GM19397 (cell line): ENCODE measurements at regions not wholly inside any gene's neighbourhood (a gene's known extent, or its start where the extent isn't known, plus 50 kb on each side); places are given as distances from the start of the nearest gene placed in this dataset.
"Not testable (repeated sequence)": the region's sequence is repeated elsewhere in the genome, so short reads cannot be mapped to it uniquely, and the experiment has no call there.

Experiments used
- ATAC-seq: cut with Tn5 transposase; IDR thresholded peaks from one replicate; pipeline ENCODE4 v1.9.1; 2021; ENCODE audit warnings: mild to moderate bottlenecking, moderate library complexity; ENCODE audit not compliant: unreplicated experiment

DNA sequence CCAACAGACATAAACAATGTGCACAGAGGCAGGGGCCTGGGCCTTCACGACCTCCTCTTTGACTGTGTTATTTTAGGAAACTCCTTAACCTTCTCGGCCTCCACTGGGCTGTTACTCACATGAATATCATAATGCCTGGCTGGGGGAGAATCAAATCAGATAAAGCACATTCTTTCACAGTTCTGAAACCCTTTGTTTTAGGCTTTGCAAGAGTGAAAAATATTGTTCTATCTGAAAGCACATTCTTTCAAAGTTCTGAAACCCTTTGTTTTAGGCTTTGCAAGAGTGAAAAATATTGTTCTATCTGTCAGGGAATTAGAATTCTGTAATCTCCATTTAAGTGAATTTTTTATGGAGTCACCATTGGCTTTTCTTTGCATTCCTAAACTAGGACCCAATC is 50.7 kb upstream of the SYNDIG1 start:
- no peak for ATAC-seq

DNA sequence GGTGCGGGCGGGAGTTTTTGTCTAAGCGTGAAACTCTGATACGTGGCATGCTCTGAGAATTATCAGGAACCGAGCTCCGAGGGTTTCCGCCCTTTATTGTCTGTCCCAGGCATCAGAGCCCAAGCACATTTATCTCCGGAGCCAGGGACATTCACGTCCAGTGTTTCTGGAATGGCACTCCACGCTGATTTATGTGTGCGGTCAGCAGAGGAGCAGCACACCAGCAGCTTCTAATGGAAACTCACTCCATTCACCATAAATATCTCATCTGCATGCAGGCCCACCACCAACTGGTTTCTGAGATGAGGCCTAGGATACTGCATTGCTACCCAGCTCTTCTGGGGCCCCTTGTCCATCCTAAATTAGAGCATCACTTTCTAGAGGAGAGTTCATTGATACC is 51.9 kb upstream of the SYNDIG1 start:
- no peak for ATAC-seq

DNA sequence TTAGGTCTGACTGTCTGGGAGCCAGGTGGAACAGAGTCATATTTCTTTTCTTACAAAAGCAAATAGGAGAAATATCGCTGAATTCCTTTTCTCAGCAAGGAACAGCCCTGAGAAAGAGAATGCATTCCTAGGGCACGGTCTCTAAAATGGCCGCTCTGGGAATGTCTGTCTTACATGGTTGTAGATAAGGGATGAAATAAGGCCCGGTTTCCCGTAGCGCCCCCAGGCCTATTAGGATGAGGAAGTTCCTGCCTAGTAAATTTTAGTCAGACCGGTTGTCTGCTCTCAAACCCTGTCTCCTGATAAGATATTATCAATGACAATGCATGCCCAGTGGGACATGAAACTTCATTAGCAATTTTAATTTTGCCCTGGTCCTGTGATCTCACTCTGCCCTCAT is 54.0 kb upstream of the SYNDIG1 start:
- not testable (repeated sequence) for ATAC-seq

DNA sequence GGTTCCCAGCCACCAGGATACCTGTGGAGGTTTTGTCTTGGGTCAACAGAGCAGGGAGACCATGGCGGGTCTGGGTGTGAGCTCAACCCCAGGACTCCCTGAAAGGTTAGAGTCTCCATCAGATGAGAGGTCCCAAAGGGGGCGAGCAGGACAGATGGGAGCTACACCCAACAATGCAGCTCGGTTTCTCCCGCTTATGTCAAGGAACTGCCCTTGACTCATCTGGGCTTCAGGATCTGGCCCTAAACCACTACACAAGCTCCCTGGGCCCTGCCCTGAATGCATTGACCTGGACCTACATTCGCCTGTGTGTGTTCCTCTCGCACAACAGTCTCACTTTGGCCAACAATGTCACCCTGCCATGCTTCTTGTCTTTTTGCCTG is 57.6 kb upstream of the SYNDIG1 start:
- ATAC-seq, result no peak

DNA sequence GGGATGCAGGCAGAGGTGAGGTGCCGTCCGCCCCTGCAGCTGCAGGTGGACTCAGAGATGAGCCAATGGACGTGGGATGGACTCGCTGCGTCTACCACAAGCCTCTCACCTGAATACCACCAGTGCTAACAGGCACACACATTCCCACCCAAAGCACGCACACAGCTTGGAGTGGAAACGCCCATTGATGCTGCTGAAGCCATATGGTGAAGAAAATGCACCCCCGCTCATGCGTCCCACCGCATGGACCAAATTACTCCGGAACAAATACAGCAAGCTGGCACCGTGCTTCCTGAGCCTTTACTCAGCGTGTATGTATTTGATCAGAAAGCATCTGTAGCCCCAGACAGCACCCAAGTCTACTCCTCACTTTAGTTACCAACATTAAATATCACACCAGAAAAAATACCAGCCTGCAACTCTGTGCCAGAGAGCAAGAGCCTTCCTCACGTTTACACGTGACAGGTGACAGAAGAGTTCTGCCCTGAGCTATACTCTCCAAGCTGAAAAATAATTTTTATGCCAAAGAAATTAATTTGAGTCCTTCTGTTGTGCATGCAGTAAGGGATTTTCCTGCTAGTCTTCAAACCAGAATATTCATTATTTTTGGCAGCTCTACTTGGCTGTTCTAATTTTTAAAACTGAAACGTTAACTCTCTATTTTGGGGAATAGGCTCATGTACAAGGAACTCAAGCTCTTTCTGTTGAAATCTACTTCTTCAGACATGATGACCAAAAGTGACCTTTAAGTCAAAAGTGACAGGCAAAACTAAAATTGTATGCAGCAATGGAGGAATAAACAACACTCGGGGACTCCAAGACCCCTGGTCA is 58.2 kb upstream of the SYNDIG1 start:
- ATAC-seq, result no peak

DNA sequence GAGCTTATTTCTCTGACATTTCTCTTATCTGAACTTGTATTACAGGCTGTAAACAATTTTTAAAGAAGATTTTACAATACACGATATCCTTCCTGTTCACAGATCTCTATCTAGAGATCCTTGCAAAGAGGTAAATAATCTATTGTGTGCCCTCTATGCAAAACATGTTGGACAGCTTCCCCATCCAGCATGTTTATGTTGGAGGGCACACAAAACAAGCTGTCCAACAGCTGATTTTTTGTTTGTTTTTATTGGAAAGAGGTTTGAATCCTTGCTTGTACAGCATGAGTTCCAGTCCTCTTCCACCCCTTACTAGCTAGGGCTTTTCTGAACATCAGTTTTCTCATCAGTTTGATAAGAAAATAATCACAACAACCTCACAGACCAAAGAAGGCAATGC is 62.3 kb upstream of the SYNDIG1 start:
- ATAC-seq, result no peak

DNA sequence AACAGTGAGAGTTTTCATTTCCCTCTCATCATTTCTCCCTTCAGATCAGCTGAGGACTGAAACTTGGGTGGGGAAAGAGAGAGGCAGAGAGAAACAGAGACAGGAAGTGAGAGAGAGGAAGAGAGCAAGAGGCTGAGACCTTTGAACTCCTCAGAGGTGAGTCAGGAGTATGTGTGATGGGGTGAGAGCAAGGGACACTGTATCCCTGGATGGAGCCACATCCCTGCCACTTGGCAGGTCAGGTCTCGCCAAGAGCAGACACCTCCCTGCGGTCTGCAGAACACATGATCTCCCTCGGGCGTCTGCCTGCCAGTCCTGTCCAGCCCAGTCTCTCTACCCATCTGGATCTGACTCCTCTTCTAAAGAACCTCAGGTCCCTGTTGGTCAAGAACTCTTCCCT is 62.7 kb upstream of the SYNDIG1 start:
- ATAC-seq, result no peak

DNA sequence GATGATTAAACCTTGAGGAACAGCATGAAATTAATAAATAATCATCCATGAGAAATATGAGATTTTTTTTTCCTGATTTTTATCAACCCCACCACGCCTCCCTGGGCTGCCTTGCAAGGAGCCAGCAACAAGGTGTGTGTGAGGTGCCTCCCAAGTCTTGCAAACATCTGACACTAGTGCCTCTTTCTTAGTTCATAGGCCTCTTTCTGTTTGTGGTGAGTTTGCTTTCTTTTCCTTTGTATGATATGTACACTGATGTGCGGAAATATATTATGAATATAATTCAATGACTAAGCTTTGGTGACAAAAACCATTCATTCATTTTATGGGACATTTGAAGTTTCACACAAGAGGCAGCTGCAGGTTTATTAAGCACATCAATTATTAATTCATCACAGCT is 63.2 kb upstream of the SYNDIG1 start:
- ATAC-seq, result no peak

DNA sequence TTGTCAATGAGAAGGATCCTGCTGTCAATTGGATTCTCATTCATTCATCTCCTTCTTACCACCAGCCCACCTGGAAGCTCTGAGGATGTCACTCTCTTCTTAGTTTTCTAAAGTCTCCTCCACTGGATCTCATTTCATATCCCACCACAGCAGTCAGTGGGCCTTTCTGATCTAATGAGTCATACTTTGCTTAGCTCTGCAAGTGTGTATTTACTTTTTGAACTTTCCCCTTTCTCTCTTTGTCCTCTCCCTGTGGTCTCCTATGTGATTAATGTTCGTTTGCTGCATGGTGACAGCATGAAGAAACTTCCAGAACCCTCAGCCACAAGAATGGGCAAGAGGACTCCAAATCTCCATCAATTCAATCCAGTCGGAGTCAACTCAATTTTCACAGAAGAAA is 63.6 kb upstream of the SYNDIG1 start:
- no peak for ATAC-seq

DNA sequence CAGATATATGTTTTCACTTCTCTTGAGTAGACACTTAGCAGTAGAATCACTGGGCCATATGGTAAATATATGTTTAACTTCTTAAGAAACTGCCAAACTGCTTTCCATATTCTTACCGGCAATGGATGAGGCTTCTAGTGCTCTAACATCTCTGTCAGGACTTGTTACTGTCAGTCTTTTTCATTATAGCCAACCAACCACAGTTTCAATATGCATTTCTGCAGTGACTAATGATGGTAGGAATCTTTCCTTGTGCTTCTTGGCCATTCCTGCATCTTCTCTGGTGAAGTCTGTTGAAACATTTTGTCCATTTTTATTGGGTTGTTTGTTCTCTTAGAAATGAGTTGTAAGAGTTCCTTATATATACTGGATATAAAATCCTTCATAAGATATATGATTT is 66.0 kb upstream of the SYNDIG1 start:
- no peak for ATAC-seq

DNA sequence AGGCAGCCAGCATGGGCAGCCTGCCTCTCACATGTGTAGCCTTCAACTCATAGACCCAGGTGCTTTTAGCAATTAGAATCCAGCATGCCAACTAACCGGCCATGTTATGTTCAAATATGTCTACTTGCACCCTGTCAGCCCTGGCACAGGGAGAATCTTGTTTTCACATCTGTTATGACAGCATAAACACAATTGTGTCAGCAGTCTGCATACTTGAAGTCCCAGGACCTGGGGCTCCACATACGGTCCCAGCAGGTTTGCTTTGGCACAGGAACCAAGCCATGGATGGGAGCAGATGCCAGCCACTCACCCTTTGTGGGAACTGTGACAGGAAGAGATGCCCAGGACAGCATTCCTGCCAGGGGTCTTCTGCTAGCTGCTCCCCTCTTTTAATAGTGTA is 67.2 kb upstream of the SYNDIG1 start:
- no peak for ATAC-seq

DNA sequence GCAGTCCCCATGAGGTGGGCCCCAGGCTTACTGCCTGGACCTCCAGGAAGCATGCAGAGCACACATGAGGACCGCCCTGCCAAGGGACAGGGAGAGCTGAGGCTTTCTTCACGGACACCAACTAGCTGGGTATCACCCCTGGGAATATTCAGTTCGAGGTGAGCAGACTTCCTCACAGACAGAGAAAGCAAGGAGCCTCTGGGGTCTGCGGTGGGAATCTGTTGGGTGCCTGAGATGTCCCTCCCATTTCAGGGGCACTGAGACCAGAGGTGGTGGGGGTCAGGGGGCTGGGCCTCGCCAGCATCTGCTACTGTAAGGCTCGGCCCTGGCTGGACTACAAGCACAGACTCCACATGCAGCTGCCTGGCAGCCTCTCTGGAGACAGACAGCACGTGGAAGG is 74.3 kb upstream of the SYNDIG1 start:
- no peak for ATAC-seq

DNA sequence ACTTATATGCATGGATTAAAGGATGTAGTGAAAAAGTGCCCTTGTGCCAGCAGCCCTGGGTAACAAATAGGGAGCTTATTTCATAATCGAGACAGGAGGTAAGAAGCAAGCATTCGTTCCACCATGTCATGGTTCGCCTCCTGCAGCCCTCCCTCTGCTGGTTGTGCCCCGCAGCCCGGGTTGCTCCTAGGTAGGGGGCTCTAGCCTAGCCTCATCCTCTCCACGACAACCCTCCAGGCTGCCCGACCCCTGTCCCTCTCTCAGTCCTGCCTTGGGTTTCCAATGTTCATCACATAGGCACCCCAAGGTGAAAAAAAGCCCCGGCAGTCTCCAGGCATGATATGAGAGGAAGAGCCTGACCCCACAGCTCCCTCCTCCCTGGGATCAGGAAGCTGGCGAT is 75.5 kb upstream of the SYNDIG1 start:
- no peak for ATAC-seq

DNA sequence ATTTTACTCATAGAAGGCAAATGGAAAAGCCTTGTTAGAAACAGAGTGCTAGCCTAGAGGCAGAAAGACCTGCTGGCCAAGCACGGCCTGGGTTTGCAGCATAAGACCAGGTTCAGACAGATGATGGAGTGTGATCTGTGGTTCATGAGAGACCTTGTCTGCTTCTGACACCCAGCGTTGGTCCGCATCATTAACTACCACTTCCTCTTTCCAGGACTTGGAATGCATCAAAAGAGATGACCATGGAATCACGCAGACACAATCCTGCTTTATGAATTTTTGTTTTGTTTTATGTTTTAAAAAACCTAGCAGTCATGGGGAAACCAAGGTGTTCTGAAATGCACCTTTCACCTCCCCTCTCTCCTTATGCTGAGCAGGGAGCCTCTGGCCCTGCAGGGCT is 76.8 kb upstream of the SYNDIG1 start:
- ATAC-seq, result no peak

DNA sequence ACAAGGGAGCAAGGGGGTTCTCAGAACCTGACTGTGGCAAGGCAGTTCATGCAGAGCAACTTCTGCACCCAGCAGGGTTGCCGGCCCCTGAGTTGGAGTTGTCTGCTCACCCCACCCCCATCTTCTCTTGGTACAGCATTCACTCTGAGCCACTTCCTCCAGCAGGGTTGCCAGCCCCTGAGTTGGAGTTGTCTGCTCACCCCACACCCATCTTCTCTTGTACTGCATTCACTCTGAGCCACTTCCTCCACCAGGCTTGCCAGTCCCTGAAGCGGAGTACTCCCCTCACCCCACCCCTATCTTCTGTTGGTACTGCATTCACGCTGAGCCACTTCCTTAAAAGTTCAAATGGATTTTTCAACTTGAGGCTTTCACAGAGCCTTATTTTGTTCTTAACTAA is 79.7 kb upstream of the SYNDIG1 start:
- no peak for ATAC-seq

DNA sequence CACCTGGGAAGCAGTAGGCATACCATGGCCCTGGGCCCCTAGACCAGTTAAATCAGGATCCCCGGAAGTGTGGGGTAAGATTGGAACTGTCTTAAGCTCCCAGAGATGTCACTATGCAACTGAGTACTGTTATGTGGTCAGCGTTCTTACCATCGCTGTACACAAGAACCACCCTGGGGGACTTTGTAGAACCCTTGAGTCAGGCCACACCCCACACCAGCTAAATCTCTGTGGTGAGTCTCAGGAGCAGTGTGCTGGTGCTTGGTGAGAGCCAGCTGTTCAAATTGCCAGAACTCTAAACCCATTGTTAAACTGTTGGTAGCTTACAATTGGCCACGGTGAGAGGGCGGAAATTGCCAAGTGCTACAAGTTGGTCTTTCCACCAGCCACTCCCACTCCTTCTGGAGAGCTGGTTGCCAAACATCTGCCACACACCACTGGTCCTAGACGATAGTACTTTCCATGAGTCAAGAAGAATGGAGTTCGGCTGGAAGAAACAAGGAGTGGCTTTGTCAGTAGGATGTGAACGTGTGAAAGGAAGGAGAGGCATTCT is 80.5 kb upstream of the SYNDIG1 start:
- no peak for ATAC-seq

DNA sequence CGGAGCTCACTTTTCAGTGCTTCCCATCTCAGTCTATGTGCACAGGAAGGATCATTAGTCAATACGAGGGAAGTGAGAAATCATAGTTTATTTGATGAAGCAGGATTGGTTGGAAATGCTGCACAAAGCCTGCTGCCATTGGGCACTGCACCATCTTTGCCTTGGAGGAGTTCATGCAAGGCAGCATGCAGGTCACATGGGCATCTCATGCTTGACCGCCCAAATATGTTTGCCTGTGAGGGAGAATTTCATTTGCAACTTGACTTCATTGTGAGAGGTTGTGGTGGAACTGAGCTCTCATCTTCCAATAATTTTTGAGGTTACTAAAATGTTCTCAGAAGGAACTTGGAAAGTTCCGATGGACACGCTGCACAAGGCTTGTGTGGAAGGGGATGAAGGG is 83.9 kb upstream of the SYNDIG1 start:
- no peak for ATAC-seq

DNA sequence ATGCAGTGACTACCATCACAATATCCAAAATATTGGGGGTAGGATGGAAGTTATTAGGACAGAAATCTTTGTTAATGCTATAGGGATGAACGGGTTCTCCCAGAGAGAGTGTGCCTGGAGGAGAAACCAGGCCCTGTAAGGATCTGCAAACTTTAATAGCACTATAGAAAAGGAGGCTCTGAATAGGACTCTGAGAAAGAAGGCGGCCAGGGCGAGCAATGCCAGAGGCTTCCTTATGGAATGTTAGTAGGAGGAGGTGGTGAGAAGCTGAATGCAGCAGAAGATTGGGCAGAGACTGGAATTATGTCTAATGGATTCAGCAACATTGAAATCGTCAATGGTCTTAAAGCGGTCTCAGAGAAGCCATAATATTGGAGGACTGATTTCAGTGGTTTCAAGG is 84.6 kb upstream of the SYNDIG1 start:
- ATAC-seq, result no peak

DNA sequence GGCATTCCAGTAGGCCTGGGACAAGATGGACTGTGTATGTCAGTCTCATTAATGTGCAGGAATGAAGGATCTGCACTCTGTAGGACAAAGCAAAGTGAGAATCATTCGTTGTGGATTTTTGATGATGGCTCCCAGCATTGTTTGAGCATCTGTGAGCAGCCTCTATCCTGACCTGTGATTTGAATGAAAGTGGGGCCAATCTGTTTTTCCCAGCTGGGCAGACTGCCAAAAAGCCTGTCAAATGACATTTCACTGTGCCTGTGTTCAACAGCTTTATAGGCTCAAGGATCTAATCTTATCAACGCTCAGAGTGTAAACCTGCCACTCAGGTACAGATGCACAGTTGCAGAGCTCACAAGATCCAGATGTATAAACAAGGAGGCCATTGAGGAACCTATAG is 86.7 kb upstream of the SYNDIG1 start:
- no peak for ATAC-seq

DNA sequence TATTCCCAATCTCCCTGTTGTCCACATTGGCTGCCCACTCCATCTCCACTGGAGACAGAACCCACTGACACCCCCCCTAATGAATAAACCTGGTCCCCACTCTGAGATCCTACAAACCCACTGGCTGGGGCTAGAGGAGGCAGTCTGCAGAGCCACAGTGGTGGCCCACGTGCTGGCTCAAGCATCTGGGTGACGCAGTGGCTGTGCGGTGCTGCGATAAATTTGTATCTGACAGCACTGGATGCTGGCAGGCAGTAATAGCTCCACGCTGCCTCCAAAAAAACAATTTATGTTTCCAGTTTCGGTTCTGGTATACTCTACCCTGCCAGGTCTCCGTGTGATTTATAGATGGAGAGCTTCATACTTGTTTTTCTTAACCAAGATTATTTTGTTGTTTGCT is 87.1 kb upstream of the SYNDIG1 start:
- ATAC-seq, result no peak

DNA sequence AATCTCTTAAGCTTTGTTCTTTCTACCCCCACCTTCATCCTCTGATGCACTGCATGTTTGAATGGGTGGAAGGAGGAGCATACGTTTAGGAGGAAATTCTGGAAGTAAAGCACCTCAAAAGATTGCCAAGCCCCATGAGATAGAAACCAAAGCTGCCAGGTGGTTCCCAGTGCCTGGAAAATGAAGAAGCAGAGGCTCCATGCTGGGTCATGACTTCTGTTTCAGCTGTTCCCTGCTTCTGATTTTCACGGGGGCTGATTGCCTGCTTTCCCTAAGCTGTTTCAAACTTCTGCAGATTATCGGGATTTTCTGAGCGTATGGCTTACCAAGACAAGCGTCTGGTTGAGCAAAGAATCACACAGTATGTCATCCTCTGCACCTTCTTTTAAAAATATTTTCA is 87.5 kb upstream of the SYNDIG1 start:
- no peak for ATAC-seq

DNA sequence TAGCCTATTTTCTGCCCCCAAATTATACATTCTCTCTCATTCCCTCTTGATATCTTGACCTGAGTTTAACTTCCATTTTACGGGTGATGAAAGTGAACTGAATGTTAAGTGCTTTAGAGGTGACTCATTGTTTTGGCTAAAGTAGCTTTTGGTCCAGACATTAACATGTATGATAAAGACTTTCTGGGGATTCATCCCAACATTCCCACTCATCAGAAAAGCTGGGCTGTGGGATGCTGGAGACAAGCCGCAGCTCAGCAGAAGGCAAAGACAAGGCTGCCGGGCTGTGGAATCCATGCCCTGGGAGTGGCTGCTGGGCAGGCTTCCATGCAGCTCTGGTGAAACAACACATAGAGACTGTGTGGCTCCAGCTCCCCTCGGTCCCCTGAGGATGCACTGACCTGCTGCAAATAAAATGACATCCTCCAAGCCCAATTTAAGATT is 89.9 kb upstream of the SYNDIG1 start:
- no peak for ATAC-seq
